ENCODE measurements at regions not wholly inside any gene's neighbourhood (a gene's known extent, or its start where the extent isn't known, plus 50 kb on each side); places are given as distances from the start of the nearest gene placed in this dataset.

DNA sequence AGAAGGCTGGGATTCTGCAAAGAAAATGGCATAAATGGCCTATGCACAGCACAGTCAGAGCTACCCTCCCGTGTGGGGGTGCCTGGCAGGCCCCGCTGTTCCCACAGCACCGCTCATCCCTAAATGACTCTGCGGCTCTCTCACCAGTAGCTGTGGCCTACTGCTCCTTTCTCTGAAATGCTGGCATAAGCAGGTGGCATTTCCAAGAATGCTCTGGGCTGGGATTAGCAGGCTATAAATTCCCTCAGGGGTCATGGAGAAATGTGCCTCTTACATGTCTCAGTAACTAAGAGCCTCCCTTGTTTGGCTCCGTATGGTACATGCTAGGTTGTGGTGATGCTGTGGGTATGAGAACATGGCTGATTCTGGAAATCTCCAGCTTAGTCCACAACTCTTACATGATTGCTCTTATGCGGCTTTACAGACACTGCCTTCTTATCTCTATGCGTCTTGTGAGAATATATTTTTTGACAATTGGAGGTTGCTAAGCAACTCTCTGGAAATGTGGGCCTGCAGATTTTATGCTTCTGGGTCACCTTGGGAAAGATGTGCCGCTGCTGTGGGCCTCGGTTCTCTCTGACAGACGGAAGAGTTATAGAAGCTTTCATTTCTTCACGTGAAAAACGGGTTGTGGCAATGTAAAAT is 80.3 kb upstream of the GATA6 start:
- ATAC-seq (no peak), DNase-seq (no peak)
- H3K27me3 Mint-ChIP-seq (ENCODE audit: low read depth): no peaks in the 10 kb centered on the region
- no peaks in the 10 kb centered on the region for H3K9me3 Mint-ChIP-seq
- H3K36me3 Mint-ChIP-seq (ENCODE audit: insufficient read depth): no peaks in the 10 kb centered on the region
- H3K4me3 Mint-ChIP-seq: no peak overlapping the region
- no peaks in the 10 kb centered on the region for H3K4me1 Mint-ChIP-seq (ENCODE audit: low read depth)

DNA sequence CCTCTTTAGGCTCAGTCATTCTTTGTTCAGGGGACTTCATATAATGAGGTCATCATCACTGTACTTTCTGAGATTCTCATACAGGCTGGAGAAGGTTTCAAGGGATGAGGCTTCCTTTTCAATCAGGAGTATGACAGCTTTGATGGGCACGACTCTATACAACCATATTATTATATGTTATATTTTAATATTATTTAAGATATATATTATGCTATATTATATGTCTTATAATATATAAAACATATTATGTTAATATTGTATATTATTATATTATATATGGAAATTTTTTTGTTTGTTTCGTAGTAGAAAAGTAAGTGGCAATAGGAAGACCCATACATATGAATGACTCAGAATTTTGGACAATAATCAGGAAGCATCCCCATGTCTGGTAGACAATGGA is 78.0 kb upstream of the GATA6 start:
- Mint-ChIP-seq H3K4me3 (no peak overlapping the region), H3K36me3 (ENCODE audit: insufficient read depth) (no peaks in the 10 kb centered on the region), H3K4me1 (ENCODE audit: low read depth) (no peaks in the 10 kb centered on the region), H3K9me3 (no peaks in the 10 kb centered on the region), H3K27me3 (ENCODE audit: low read depth) (peaks cover 3% of the 10 kb centered on the region)
- DNase-seq (no peak), ATAC-seq (no peak)

DNA sequence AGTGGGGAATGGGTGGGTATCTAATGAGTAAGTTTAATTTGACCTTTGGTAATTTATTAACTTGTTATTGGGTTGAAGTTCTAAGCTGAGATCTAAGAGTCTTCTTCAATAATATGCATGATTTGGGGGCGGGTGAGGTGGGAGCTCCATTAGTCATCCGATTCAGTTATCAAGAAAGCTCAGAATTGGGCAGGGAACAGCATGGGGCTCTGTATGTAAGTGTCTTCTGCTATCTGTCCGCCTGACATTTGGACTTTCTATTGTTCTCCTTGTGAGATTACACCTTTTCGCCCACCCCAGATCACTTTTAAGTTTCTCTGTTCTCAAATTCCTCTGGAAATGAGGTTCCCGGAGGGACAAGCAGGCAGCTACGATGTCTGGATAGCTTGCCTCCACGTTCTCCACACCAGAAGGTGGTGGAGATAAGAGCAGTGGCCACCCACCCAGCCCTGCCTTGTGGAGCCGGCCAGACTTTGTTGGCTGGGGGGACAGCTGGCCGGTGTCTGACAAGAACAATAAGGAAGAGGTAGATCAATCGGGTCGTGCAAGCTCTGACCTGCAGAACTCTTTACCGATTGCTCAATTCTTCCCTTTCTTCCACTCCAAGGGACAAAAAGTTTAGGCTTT is 75.5 kb upstream of the GATA6 start:
- Mint-ChIP-seq H3K9me3 (no peaks in the 10 kb centered on the region), H3K27me3 (ENCODE audit: low read depth) (peaks cover 3% of the 10 kb centered on the region), H3K4me1 (ENCODE audit: low read depth) (no peaks in the 10 kb centered on the region), H3K4me3 (no peak overlapping the region), H3K36me3 (ENCODE audit: insufficient read depth) (no peaks in the 10 kb centered on the region)
- DNase-seq (no peak), ATAC-seq (no peak)

DNA sequence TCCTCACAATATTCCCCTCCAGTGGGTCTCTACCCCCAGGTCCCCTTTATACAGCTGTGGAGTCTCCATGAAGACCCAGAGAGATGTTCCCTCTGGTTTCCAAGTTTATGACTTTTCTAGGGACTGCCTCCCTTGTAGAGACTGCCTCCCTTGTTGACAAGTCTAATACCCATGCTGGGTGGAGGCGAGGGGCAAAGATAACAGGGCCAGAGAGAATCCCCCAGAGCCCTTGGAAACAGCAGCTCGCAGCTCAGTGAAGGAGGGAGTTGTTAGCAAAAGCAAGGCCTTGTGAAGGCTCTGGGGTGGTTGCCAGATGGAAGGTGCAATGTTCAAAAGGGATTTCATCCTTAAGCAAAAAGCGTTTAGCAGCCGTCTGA is 75.0 kb upstream of the GATA6 start:
- Mint-ChIP-seq H3K4me1 (ENCODE audit: low read depth) (no peaks in the 10 kb centered on the region), H3K27me3 (ENCODE audit: low read depth) (peaks cover 3% of the 10 kb centered on the region), H3K4me3 (no peak overlapping the region), H3K36me3 (ENCODE audit: insufficient read depth) (no peaks in the 10 kb centered on the region), H3K9me3 (no peaks in the 10 kb centered on the region)
- DNase-seq: no peak
- ATAC-seq: no peak

DNA sequence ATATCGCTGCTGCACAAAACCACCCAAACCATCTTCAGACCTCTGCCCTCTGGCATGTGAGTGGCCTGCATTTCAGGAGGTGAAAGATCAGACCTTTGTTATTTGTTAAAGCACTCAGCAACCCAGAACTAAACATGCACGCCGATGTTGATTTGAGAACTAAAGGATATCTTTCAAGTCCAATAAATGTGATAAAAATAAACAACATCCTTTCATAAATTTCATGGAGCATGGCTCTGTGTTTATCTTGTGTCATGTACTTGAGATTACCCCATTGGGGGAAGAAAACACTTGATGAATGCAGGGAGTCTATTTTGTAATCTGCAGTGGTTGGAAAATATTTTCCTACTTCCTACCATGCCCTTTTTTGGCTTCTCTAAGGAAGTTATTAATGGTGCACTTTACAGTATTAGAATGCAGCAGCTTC is 70.8 kb upstream of the GATA6 start:
- no peaks in the 10 kb centered on the region for H3K36me3 Mint-ChIP-seq (ENCODE audit: insufficient read depth)
- DNase-seq: no peak
- no peaks in the 10 kb centered on the region for H3K9me3 Mint-ChIP-seq
- no peak overlapping the region for H3K4me3 Mint-ChIP-seq
- no peak for ATAC-seq
- no peaks in the 10 kb centered on the region for H3K4me1 Mint-ChIP-seq (ENCODE audit: low read depth)
- H3K27me3 Mint-ChIP-seq (ENCODE audit: low read depth): peaks cover 3% of the 10 kb centered on the region

DNA sequence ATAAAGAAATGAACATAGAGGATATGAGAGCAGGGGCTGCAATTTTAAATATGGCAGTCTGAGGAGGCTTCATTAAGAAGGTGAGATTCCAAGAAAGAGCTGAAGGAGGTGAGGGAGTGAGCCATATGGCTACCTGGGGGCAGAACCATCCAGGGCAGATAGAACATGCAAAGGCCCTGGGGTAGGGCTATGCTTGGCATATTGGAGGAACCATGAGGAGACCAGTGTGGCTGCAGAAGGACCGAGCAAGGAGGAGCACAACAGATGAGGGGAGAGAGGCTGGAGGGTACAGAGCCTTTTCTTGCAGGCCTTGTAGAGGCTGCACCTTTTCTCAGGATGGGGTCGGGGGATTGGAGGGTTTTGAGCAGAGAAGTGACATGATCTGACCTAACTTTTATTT is 69.5 kb upstream of the GATA6 start:
- no peaks in the 10 kb centered on the region for H3K9me3 Mint-ChIP-seq
- no peak overlapping the region for H3K4me3 Mint-ChIP-seq
- DNase-seq: no peak
- ATAC-seq: no peak
- H3K36me3 Mint-ChIP-seq (ENCODE audit: insufficient read depth): no peaks in the 10 kb centered on the region
- H3K4me1 Mint-ChIP-seq (ENCODE audit: low read depth): no peaks in the 10 kb centered on the region
- H3K27me3 Mint-ChIP-seq (ENCODE audit: low read depth): no peaks in the 10 kb centered on the region

DNA sequence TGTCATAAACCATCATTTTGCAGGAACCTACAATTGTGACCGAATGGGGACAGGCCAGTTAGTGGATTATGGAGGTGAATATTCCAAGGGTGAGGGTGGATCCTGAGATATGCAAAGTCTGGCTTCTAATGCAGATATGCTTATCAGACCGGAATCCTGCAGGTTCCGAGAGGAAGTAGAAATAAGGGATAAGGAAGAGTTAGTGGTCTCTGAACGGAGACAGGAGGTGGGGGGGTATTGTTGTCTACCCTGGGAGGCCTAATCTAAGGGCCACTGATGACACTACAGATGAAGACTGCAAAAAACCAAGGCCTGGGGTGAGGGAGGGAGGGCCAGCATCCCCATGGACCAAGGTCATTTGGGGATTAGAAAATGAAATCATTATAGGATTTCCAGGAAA is 67.7 kb upstream of the GATA6 start:
- no peak for DNase-seq
- Mint-ChIP-seq H3K4me1 (ENCODE audit: low read depth) (no peaks in the 10 kb centered on the region), H3K4me3 (no peak overlapping the region), H3K9me3 (no peaks in the 10 kb centered on the region), H3K27me3 (ENCODE audit: low read depth) (no peaks in the 10 kb centered on the region), H3K36me3 (ENCODE audit: insufficient read depth) (no peaks in the 10 kb centered on the region)
- no peak for ATAC-seq

DNA sequence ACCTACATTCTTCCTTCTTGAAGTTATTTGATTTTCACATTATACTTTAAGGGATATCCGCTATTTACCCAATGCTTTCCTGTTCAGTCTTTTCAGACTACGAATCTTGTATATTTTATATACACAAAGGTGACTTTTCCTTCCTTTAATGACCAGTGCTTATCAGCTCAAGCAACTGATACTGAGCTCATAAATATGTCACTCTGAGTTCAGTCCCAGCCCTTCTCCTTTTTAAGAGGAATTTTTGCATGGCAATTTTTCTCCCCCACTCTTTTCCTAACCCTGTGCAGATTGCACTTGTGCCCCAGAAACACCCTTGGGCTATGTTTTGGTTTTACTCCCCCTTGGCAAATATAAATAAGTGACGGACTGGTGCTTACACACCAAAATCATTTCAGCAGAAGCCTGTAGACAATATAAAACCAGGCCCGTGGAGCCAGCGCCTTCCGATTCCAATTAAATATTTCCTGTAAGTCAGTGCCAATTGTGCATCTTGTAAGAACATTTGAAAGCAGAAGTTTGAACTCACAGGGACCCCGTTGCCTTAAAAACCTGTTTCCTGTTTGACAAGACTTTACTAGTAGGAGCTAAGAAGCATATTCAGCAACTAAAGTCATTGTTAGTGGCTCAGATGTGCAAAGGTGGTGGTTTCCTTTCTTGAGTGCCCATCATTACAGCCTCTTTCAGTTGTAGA is 66.3 kb upstream of the GATA6 start:
- ATAC-seq (no peak), DNase-seq (no peak)
- Mint-ChIP-seq H3K9me3 (no peaks in the 10 kb centered on the region), H3K4me3 (no peak overlapping the region), H3K27me3 (ENCODE audit: low read depth) (peaks cover 2% of the 10 kb centered on the region), H3K4me1 (ENCODE audit: low read depth) (no peaks in the 10 kb centered on the region), H3K36me3 (ENCODE audit: insufficient read depth) (no peaks in the 10 kb centered on the region)

DNA sequence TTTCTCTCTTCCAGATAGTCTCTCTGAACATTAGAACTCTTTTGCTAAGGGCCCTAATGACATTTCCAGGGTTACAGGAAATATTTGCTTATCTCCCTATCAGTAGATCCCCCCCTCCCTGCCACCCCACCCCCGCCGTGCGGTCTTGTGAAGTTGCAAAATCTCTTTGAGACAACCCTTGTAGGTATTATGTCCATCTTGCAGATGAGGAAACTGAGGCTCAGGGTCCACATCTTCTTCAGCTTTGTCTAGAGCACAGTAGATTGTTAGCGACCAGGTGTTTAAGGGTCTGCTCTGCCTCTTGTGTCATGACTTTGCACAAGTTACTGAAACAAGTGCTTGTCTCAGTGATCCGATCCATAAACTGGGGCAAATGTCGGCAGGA is 65.8 kb upstream of the GATA6 start:
- H3K4me3 Mint-ChIP-seq: no peak overlapping the region
- H3K4me1 Mint-ChIP-seq (ENCODE audit: low read depth): no peaks in the 10 kb centered on the region
- H3K36me3 Mint-ChIP-seq (ENCODE audit: insufficient read depth): no peaks in the 10 kb centered on the region
- H3K9me3 Mint-ChIP-seq: no peaks in the 10 kb centered on the region
- DNase-seq: no peak
- peaks cover 2% of the 10 kb centered on the region for H3K27me3 Mint-ChIP-seq (ENCODE audit: low read depth)
- no peak for ATAC-seq

DNA sequence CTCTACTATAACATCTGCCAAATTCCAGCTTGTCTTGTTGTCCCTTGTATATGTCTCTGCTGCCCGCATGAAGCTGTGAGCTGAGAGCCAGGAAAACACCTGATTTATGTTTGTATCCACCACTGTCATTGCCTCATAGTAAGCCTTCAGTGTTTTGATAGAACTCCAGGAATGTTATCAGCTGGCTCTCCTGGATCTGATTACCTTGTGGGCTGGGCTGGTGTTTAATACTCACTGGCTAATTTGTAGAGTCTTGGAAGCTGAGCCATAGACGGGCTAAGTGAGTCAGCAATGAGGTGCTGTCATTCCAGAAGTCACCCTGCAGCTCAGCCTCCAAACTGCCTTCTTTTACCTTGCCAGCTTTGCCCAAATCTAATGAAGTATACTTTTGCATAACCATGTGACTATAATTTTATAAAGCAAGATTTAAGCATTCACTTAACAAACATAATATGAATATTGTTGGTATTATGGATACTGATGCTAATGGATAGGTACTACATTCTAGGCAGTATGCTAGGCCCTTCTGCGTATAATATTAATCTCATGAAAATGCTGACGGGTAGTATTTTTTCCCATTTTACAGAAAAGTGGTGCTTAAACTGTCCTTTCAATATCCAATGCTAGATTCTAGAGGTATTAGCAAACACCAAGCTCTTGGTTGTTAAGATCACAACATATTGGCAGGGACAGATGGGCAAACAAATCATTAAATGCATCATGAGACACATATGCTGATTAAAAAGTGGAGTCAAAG is 62.7 kb upstream of the GATA6 start:
- no peak for DNase-seq
- no peak for ATAC-seq
- Mint-ChIP-seq H3K9me3 (no peaks in the 10 kb centered on the region), H3K4me3 (no peak overlapping the region), H3K36me3 (ENCODE audit: insufficient read depth) (no peaks in the 10 kb centered on the region), H3K4me1 (ENCODE audit: low read depth) (no peaks in the 10 kb centered on the region), H3K27me3 (ENCODE audit: low read depth) (peaks cover 2% of the 10 kb centered on the region)

DNA sequence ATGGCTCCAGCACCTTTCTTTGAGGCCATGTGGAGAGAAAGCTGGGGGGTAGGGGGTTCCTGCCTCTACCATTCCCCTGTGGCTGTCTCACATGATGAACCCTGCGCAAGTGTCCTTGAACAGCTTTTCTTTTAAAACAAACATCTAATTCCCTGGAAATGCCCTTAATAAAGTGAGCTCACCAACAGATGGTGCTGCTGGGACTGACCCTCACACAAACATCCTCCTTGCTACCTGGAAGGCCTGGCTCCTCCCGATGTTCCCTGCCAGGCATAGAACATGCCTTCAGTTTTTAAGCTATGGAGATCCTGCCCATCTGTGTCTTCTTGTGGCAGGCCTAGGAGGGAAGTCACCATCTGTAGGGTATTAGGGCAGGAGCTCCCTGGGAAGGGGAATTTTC is 60.7 kb upstream of the GATA6 start:
- H3K4me3 Mint-ChIP-seq: no peak overlapping the region
- H3K27me3 Mint-ChIP-seq (ENCODE audit: low read depth): peaks cover 2% of the 10 kb centered on the region
- ATAC-seq: no peak
- H3K36me3 Mint-ChIP-seq (ENCODE audit: insufficient read depth): no peaks in the 10 kb centered on the region
- no peaks in the 10 kb centered on the region for H3K4me1 Mint-ChIP-seq (ENCODE audit: low read depth)
- DNase-seq: no peak
- H3K9me3 Mint-ChIP-seq: no peaks in the 10 kb centered on the region

DNA sequence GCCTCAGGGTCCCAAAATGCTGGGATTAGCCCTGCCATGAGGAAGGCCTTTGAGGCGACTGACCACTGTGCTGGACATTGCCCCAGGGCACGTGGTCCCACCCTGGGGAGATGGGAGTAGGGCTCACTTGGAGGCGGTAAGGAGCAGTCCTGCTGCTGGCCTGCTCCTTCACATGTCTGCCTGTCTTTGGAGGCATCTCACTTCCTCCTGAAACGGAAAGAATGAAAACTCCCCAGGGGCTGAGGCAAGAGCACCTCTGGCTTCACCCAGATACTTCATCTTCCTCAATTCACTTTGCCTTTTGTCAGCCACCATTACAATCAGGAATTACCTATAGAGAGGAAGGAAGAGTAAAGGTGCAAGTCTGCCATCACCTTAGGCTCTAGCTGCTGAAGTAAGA is 59.9 kb upstream of the GATA6 start:
- ATAC-seq: no peak
- DNase-seq: no peak
- H3K4me1 Mint-ChIP-seq (ENCODE audit: low read depth): no peaks in the 10 kb centered on the region
- no peaks in the 10 kb centered on the region for H3K9me3 Mint-ChIP-seq
- H3K4me3 Mint-ChIP-seq: no peak overlapping the region
- peaks cover 2% of the 10 kb centered on the region for H3K27me3 Mint-ChIP-seq (ENCODE audit: low read depth)
- no peaks in the 10 kb centered on the region for H3K36me3 Mint-ChIP-seq (ENCODE audit: insufficient read depth)

DNA sequence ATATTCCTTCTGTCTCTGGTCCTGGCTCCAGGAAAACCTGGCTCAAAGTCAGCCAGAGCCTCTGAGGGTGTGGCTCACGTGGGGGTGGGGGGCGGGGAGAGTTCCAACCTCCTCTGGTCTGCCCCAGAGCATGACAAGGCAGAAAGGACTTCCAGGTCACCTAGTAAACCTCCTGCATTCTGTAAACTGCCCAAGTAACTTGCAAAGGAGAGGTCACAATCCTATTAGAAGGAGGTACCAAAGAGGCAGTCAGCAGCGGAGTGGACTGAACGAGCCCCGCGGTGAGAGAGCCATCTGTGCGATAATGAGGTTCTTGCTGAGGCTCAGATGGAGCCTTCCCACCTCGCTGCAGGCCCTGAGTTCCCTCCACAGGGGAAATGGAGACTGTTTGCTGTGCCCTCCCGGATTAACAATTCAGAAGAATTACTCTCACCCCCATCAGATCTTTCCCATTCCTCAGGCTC is 58.9 kb upstream of the GATA6 start:
- peaks cover 2% of the 10 kb centered on the region for H3K27me3 Mint-ChIP-seq (ENCODE audit: low read depth)
- no peak for DNase-seq

DNA sequence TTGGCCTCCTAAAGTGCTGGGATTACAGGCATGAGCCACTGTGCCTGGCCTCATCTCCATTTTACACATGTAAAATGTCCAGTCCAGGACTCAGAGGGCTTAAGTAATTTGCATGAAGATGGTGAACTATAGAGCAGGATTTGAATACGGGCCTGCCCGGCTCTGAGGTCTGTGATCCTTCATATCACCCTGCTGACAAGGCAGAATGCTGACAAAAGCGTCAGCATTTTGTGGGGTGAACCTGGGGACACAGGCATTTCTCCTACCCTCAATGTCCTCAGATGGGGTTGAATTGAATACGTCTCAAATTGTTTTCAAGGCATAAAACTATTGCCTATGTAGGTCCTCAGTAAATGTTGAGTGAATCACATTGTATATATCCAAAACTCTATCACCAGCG is 57.2 kb upstream of the GATA6 start:
- H3K4me3 Mint-ChIP-seq: no peak overlapping the region
- no peaks in the 10 kb centered on the region for H3K27me3 Mint-ChIP-seq (ENCODE audit: low read depth)
- H3K36me3 Mint-ChIP-seq (ENCODE audit: insufficient read depth): no peaks in the 10 kb centered on the region
- no peak for ATAC-seq
- H3K9me3 Mint-ChIP-seq: no peaks in the 10 kb centered on the region
- no peaks in the 10 kb centered on the region for H3K4me1 Mint-ChIP-seq (ENCODE audit: low read depth)
- no peak for DNase-seq

More for the DNA sequence above, 58.9 kb upstream of the GATA6 start:
- no peaks in the 10 kb centered on the region for H3K4me1 Mint-ChIP-seq (ENCODE audit: low read depth)
- H3K4me3 Mint-ChIP-seq: no peak overlapping the region
- no peak for ATAC-seq
- no peaks in the 10 kb centered on the region for H3K36me3 Mint-ChIP-seq (ENCODE audit: insufficient read depth)
- H3K9me3 Mint-ChIP-seq: no peaks in the 10 kb centered on the region

Measured in activated T-cell treated with anti-CD3 and anti-CD28 coated beads, Interleukin-2, amount 50 U/mL, for 4 hours (primary cell).